K562 (cell line): ENCODE measurements at regions not wholly inside any gene's neighbourhood (a gene's known extent, or its start where the extent isn't known, plus 50 kb on each side); places are given as distances from the start of the nearest gene placed in this dataset.

Experiments
- ARID1B ChIP-seq: fragments of 450-650 bp; IDR thresholded peaks from 2 replicates; pipeline ENCODE4 v1.6.1; 2016; ENCODE audit warnings: antibody characterized with exemption, mild to moderate bottlenecking, inconsistent platforms
- DACH1 ChIP-seq: fragments of 450-650 bp; IDR thresholded peaks from 2 replicates; pipeline ENCODE4 v1.6.1; 2018; ENCODE audit not compliant: partially characterized antibody
- EP300 ChIP-seq: IDR thresholded peaks from 2 replicates; pipeline ENCODE4 v1.6.1; 2012; ENCODE audit warnings: low read length, improper control_type of control experiment
- ESRRA ChIP-seq: fragments of 450-650 bp; IDR thresholded peaks from 2 replicates; pipeline ENCODE4 v1.6.1; 2014; ENCODE audit warnings: low read depth, mild to moderate bottlenecking, moderate library complexity, borderline replicate concordance
- HDAC1 ChIP-seq, 2 experiments: fragments of 450-650 bp; IDR thresholded peaks; 2 replicates each; pipeline ENCODE4 v1.6.1; 2016 to 2017; ENCODE audit warnings: inconsistent platforms in 1 of 2, mild to moderate bottlenecking in 1 of 2, moderate library complexity in 1 of 2
- JUND ChIP-seq, 2 experiments: IDR thresholded peaks; 2 replicates in 1 of 2; 3 replicates in 1 of 2; pipeline ENCODE4 v1.6.1; 2011; ENCODE audit warnings: borderline replicate concordance in 2 of 2, low read depth in 2 of 2, low read length in 2 of 2, improper control_type of control experiment in 1 of 2, missing biosample characterization in 1 of 2, missing genetic modification characterization in 1 of 2, missing genetic modification reagents in 1 of 2
- MCM2 ChIP-seq: fragments of 450-650 bp; IDR thresholded peaks from 2 replicates; pipeline ENCODE4 v1.6.1; 2017; ENCODE audit warnings: low read depth, mild to moderate bottlenecking
- PHB2 ChIP-seq: fragments of 450-650 bp; IDR thresholded peaks from 2 replicates; pipeline ENCODE4 v1.6.1; 2017; ENCODE audit warnings: low read depth
- PML ChIP-seq: IDR thresholded peaks from 2 replicates; pipeline ENCODE4 v1.6.1; 2012; ENCODE audit warnings: low read length, inconsistent platforms
- RAD21 ChIP-seq, 2 experiments: fragments of 250-450 bp in 1 of 2; fragments of 450-650 bp in 1 of 2; sonication (Bioruptor Pico) in 1 of 2; formaldehyde crosslinking in 1 of 2; IDR thresholded peaks in 1 of 2; conservative IDR thresholded peaks in 1 of 2; 2 replicates each; pipeline versions ENCODE4 v1.4.0 to v1.8.0; 2020 to 2022; ENCODE audit warnings: mild to moderate bottlenecking in 2 of 2, moderate library complexity in 1 of 2
- TEAD2 ChIP-seq: fragments of 450-650 bp; IDR thresholded peaks from 2 replicates; pipeline ENCODE4 v1.6.1; 2016; ENCODE audit warnings: missing genetic modification characterization, control low read depth, missing compliant biosample characterization
- TEAD4 ChIP-seq, 2 experiments: sonication (generic) in 1 of 2; formaldehyde crosslinking in 1 of 2; IDR thresholded peaks; 2 replicates each; pipeline versions ENCODE4 v1.6.1 to v1.8.0; 2012 to 2022; ENCODE audit warnings: borderline replicate concordance in 1 of 2, inconsistent platforms in 1 of 2, low read length in 1 of 2, mild to moderate bottlenecking in 1 of 2, missing genetic modification reagents in 1 of 2
- TRIM24 ChIP-seq, 2 experiments: fragments of 450-650 bp; IDR thresholded peaks; 2 replicates each; pipeline ENCODE4 v1.6.1; 2016
- ZBTB7A ChIP-seq: IDR thresholded peaks from 2 replicates; pipeline ENCODE4 v1.6.1; 2011; ENCODE audit warnings: low read depth, mild to moderate bottlenecking, low read length, moderate library complexity, borderline replicate concordance; ENCODE audit not compliant: control insufficient read depth
- TF ChIP-seq, protein P1 (sequence below), 2 experiments: fragments of 450-650 bp; conservative IDR thresholded peaks; 2 replicates each; pipeline ENCODE4 v1.6.1; 2017; ENCODE audit warnings: mild to moderate bottlenecking in 2 of 2, moderate library complexity in 2 of 2
- TF ChIP-seq, protein P2 (sequence below): sonication (generic); formaldehyde crosslinking; IDR thresholded peaks from 2 replicates; pipeline ENCODE4 v1.8.0; 2022; ENCODE audit warnings: missing genetic modification reagents, mild to moderate bottlenecking, borderline replicate concordance
- TF ChIP-seq, protein P3 (sequence below), 2 experiments: fragments of 250-450 bp in 1 of 2; fragments of 450-650 bp in 1 of 2; sonication (Bioruptor Pico) in 1 of 2; IDR thresholded peaks; 2 replicates each; pipeline versions ENCODE4 v1.6.1 to v1.8.0; 2016 to 2021; ENCODE audit warnings: mild to moderate bottlenecking in 2 of 2, moderate library complexity in 2 of 2, missing compliant biosample characterization in 1 of 2, missing genetic modification characterization in 1 of 2
- TF ChIP-seq, protein P4 (sequence below), 2 experiments: fragments of 450-650 bp; IDR thresholded peaks; 2 replicates each; pipeline ENCODE4 v1.6.1; 2016

DNA sequence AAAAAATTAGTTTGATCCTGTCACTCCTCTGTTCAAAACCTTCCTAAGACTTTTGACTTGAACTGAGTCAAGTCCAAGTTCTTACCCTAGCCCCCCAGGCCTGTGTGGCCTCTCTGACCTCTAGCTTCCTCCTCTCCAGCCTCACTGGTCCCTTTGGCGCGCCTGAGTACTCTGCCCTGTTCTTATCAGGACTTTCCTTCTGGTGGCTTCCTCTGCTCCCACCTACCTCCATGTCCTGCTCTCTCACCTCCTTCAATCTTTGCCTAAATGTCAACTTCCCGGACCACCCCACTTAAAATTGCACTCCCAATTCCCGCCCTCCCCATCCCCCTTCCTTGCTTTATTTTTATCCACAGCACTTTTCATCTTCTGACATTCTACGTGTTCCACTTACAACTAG, 526.1 kb upstream of the KLF4 start (continued):
- TF ChIP-seq, protein P1, sequence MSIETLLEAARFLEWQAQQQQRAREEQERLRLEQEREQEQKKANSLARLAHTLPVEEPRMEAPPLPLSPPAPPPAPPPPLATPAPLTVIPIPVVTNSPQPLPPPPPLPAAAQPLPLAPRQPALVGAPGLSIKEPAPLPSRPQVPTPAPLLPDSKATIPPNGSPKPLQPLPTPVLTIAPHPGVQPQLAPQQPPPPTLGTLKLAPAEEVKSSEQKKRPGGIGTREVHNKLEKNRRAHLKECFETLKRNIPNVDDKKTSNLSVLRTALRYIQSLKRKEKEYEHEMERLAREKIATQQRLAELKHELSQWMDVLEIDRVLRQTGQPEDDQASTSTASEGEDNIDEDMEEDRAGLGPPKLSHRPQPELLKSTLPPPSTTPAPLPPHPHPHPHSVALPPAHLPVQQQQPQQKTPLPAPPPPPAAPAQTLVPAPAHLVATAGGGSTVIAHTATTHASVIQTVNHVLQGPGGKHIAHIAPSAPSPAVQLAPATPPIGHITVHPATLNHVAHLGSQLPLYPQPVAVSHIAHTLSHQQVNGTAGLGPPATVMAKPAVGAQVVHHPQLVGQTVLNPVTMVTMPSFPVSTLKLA (conservative IDR thresholded peaks at IDR 0.05) = peak in 1 of 2 experiments; percentile 48; a peak in 1 of 4 replicates
- peak in 1 of 2 experiments; percentile 36; a peak in 2 of 4 replicates for TF ChIP-seq RAD21 (CRISPR knock-in tag; conservative IDR thresholded peaks at IDR 0.05 in 1 of 2, IDR thresholded peaks at IDR 0.05 in 1 of 2)
- peak; percentile 67; the same call in 1 of the 2 replicates for TF ChIP-seq PHB2
- TF ChIP-seq, protein P2, sequence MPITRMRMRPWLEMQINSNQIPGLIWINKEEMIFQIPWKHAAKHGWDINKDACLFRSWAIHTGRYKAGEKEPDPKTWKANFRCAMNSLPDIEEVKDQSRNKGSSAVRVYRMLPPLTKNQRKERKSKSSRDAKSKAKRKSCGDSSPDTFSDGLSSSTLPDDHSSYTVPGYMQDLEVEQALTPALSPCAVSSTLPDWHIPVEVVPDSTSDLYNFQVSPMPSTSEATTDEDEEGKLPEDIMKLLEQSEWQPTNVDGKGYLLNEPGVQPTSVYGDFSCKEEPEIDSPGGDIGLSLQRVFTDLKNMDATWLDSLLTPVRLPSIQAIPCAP (CRISPR knock-in tag) = no peak
- peak; percentile 91 for TF ChIP-seq EP300
- TF ChIP-seq DACH1 = no peak
- peak; percentile 98 for TF ChIP-seq ARID1B
- TF ChIP-seq, protein P3, sequence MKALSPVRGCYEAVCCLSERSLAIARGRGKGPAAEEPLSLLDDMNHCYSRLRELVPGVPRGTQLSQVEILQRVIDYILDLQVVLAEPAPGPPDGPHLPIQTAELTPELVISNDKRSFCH (CRISPR knock-in tag; IDR thresholded peaks at IDR 0.05) = no peak
- TF ChIP-seq, protein P3 (tag; IDR thresholded peaks at IDR 0.05) = peak; percentile 91
- no peak for TF ChIP-seq MCM2
- TF ChIP-seq ZBTB7A = peak; percentile 86; the same call in 1 of the 2 replicates
- TF ChIP-seq, protein P4, sequence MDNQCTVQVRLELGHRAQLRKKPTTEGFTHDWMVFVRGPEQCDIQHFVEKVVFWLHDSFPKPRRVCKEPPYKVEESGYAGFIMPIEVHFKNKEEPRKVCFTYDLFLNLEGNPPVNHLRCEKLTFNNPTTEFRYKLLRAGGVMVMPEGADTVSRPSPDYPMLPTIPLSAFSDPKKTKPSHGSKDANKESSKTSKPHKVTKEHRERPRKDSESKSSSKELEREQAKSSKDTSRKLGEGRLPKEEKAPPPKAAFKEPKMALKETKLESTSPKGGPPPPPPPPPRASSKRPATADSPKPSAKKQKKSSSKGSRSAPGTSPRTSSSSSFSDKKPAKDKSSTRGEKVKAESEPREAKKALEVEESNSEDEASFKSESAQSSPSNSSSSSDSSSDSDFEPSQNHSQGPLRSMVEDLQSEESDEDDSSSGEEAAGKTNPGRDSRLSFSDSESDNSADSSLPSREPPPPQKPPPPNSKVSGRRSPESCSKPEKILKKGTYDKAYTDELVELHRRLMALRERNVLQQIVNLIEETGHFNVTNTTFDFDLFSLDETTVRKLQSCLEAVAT (IDR thresholded peaks at IDR 0.05) = 0 out of 4 replicates have a peak, but pooled peaks of 1 of the 2 experiments have one; percentile 29
- peak; percentile 53; the same call in 1 of the 2 replicates for TF ChIP-seq PML
- peak in 1 of 2 experiments; percentile 87; a peak in 2 of 4 replicates for TF ChIP-seq HDAC1 (IDR thresholded peaks at IDR 0.05)
- TF ChIP-seq TEAD4 (IDR thresholded peaks at IDR 0.05; ENCODE audit: low read length) = peak; percentile 87
- no peak for TF ChIP-seq TEAD4 (CRISPR knock-in tag; IDR thresholded peaks at IDR 0.05; ENCODE audit: borderline replicate concordance)
- 0 out of 2 replicates have a peak, but pooled peaks have one; percentile 68 for TF ChIP-seq ESRRA
- peak; percentile 35; the same call in 1 of the 2 replicates for TF ChIP-seq JUND (IDR thresholded peaks at IDR 0.05; ENCODE audit: borderline replicate concordance, low read depth, low read length)
- TF ChIP-seq JUND (tag; IDR thresholded peaks at IDR 0.05; ENCODE audit: borderline replicate concordance, low read depth, low read length) = peak; percentile 48; the same call in 1 of the 3 replicates
- peak; percentile 82 to 88 for TF ChIP-seq TRIM24 (IDR thresholded peaks at IDR 0.05)
- TF ChIP-seq TEAD2 (tag) = no peak
